PC-9 (cell line): ENCODE measurements at regions not wholly inside any gene's neighbourhood (a gene's known extent, or its start where the extent isn't known, plus 50 kb on each side); places are given as distances from the start of the nearest gene placed in this dataset.

Experiments used
- BruUV-seq: library from RNA; stranded (reverse); fragments of 400-500 nt; replicated peaks from 2 replicates; lab custom pipeline; 2021; lab: Mats Ljungman, UMichigan
- CTCF ChIA-PET: fragments of 300-600 bp; sonication (Branson Sonifier 250); formaldehyde crosslinking; loops from one replicate; lab custom pipeline; 2022; ENCODE audit warnings: antibody characterized with exemption; lab: Charles Lee
- POLR2A ChIA-PET: fragments of 300-600 bp; sonication (Branson Sonifier 250); formaldehyde crosslinking; loops from one replicate; lab custom pipeline; 2022; ENCODE audit warnings: antibody characterized with exemption; ENCODE audit not compliant: unreplicated experiment; lab: Charles Lee
- DNase-seq, 2 experiments: peaks; one replicate each; pipeline versions ENCODE4 v3.0.0 to v3.0.0-alpha.2; 2015 to 2022; ENCODE audit warnings: mixed read lengths in 1 of 2
- H2AFZ ChIP-seq: fragments of 200-600 bp; sonication (generic); 2 replicates; pipeline ENCODE4 v1.8.1; 2017; ENCODE audit warnings: antibody characterized with exemption
- H3F3A ChIP-seq: fragments of 200-600 bp; sonication (generic); 2 replicates; pipeline ENCODE4 v1.8.1; 2017; ENCODE audit warnings: antibody characterized with exemption, mild to moderate bottlenecking, low read depth; ENCODE audit not compliant: insufficient read depth
- H3K27ac ChIP-seq: fragments of 200-600 bp; sonication (generic); 2 replicates; pipeline ENCODE4 v1.6.1; 2016; ENCODE audit warnings: mixed run types
- H3K27me3 ChIP-seq: fragments of 200-600 bp; sonication (generic); 2 replicates; pipeline ENCODE4 v1.6.1; 2016; ENCODE audit warnings: low read depth, mixed run types; ENCODE audit not compliant: insufficient read depth
- H3K36me3 ChIP-seq: fragments of 200-600 bp; sonication (generic); 2 replicates; pipeline ENCODE4 v1.6.1; 2016; ENCODE audit warnings: low read depth, mixed run types
- H3K4me1 ChIP-seq: fragments of 200-600 bp; sonication (generic); replicated peaks from 2 replicates; pipeline ENCODE4 v1.6.1; 2016; ENCODE audit warnings: mixed run types; ENCODE audit not compliant: insufficient read depth
- H3K4me2 ChIP-seq: fragments of 200-600 bp; sonication (generic); 2 replicates; pipeline ENCODE4 v1.6.1; 2017; ENCODE audit warnings: mixed run types
- H3K4me3 ChIP-seq: fragments of 200-600 bp; sonication (generic); 2 replicates; pipeline ENCODE4 v1.6.1; 2016; ENCODE audit warnings: mixed run types
- H3K79me2 ChIP-seq: fragments of 200-600 bp; sonication (generic); 2 replicates; pipeline ENCODE4 v1.6.1; 2017; ENCODE audit warnings: low read depth, mixed run types
- H3K9me2 ChIP-seq: fragments of 200-600 bp; sonication (generic); 2 replicates; pipeline ENCODE4 v1.8.1; 2017; ENCODE audit warnings: mild to moderate bottlenecking; ENCODE audit not compliant: insufficient read depth
- H3K9me3 ChIP-seq: fragments of 200-600 bp; sonication (generic); 2 replicates; pipeline ENCODE4 v1.8.1; 2016; ENCODE audit warnings: low read depth; ENCODE audit not compliant: insufficient read depth
- H4K20me1 ChIP-seq: fragments of 200-600 bp; sonication (generic); 2 replicates; pipeline ENCODE4 v1.8.1; 2017; ENCODE audit not compliant: insufficient read depth
- CTCF ChIP-seq: fragments of 200-600 bp; sonication (generic); conservative IDR thresholded peaks from 2 replicates; pipeline ENCODE4 v1.6.1; 2017; ENCODE audit warnings: mixed run types, antibody characterized with exemption, mild to moderate bottlenecking, moderate library complexity
- EZH2 ChIP-seq: fragments of 200-600 bp; sonication (generic); IDR thresholded peaks from 2 replicates; pipeline ENCODE4 v1.8.0; 2017; ENCODE audit warnings: antibody characterized with exemption, low read depth
- intact Hi-C: fragments of 100-400 bp; cut with micrococcal nuclease; formaldehyde crosslinking; loops from one replicate; pipeline ENCODE4 v1.10.0; 2022; ENCODE audit not compliant: unreplicated experiment

GRCh38 chr5:126108470-126108869 is 314.7 kb upstream of the GRAMD2B start:
- intact Hi-C loops = no loop called here
- Histone ChIP-seq H3K4me2 (no peak overlapping the region), H3K27ac (no peak overlapping the region), H3F3A (no peaks in the 10 kb centered on the region), H3K4me3 (no peak overlapping the region), H3K79me2 (no peaks in the 10 kb centered on the region), H3K9me3 (no peaks in the 10 kb centered on the region; the same call in 1 of the 2 replicates), H3K9me2 (no peaks in the 10 kb centered on the region), H4K20me1 (no peaks in the 10 kb centered on the region), H3K27me3 (no peaks in the 10 kb centered on the region), H3K4me1 (no peaks in the 10 kb centered on the region), H2AFZ (no peak overlapping the region), H3K36me3 (no peaks in the 10 kb centered on the region)
- DNase-seq = no peak
- POLR2A ChIA-PET = no interaction called here
- BruUV-seq = no TSS peak
- TF ChIP-seq EZH2 (no peak), CTCF (no peak)
- CTCF ChIA-PET = no interaction called here

GRCh38 chr5:126115059-126115629 is 308.1 kb upstream of the GRAMD2B start:
- POLR2A ChIA-PET = no interaction called here

GRCh38 chr5:126117044-126117443 is 306.2 kb upstream of the GRAMD2B start:
- Histone ChIP-seq H3K9me3 (no peaks in the 10 kb centered on the region; the same call in 1 of the 2 replicates), H3K4me1 (no peaks in the 10 kb centered on the region), H3K36me3 (no peaks in the 10 kb centered on the region), H2AFZ (no peak overlapping the region), H3K9me2 (no peaks in the 10 kb centered on the region), H3K4me2 (no peak overlapping the region), H3K4me3 (no peak overlapping the region), H4K20me1 (no peaks in the 10 kb centered on the region), H3K27me3 (no peaks in the 10 kb centered on the region), H3K79me2 (no peaks in the 10 kb centered on the region), H3K27ac (no peak overlapping the region), H3F3A (no peaks in the 10 kb centered on the region)
- POLR2A ChIA-PET = no interaction called here
- intact Hi-C loops = no loop called here
- CTCF ChIA-PET = no interaction called here
- BruUV-seq = no TSS peak
- no peak for TF ChIP-seq CTCF
- TF ChIP-seq EZH2 = no peak
- DNase-seq = no peak

More at GRCh38 chr5:126115059-126115629, 308.1 kb upstream of the GRAMD2B start:
- H3K27ac ChIP-seq = no peak overlapping the region
- H4K20me1 ChIP-seq = no peaks in the 10 kb centered on the region
- no peaks in the 10 kb centered on the region for H3K36me3 ChIP-seq
- BruUV-seq = no TSS peak
- CTCF ChIA-PET = no interaction called here
- H3K27me3 ChIP-seq = no peaks in the 10 kb centered on the region
- H3K9me3 ChIP-seq = no peaks in the 10 kb centered on the region; the same call in 1 of the 2 replicates
- no peaks in the 10 kb centered on the region for H3K79me2 ChIP-seq
- H3K4me3 ChIP-seq = no peak overlapping the region
- no peak overlapping the region for H3K4me2 ChIP-seq
- intact Hi-C loops = no loop called here
- TF ChIP-seq CTCF (no peak), EZH2 (no peak)
- no peaks in the 10 kb centered on the region for H3K9me2 ChIP-seq
- no peak overlapping the region for H2AFZ ChIP-seq
- DNase-seq = no peak
- no peaks in the 10 kb centered on the region for H3K4me1 ChIP-seq
- no peaks in the 10 kb centered on the region for H3F3A ChIP-seq
